ENCODE measurements at regions not wholly inside any gene's neighbourhood (a gene's known extent, or its start where the extent isn't known, plus 50 kb on each side); places are given as distances from the start of the nearest gene placed in this dataset.
A peak's percentile ranks its signal among the peaks of the same experiment; 100 is the strongest.

DNA sequence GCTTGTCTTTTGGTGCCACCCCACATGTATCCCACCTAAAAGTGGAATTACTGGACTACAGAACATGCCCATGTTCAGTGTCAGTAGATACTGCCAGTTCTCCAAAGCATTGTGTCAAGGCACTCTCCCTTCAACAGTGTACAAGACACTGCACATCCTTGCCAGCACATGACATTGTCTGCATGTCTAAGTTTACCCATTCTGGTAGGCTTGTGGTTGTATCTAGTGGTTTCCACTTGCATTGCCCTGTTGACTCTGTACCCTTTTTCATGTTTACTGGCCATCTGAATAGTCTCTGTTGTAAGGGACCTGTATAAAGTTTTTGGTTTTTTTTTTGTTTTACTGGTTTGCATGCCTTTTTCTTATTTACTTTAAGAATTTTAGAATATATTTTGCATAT, 222.4 kb upstream of the CNR1 start:
- Histone ChIP-seq H3K27me3 (no peaks in the 10 kb centered on the region), H3K4me3 (no peak overlapping the region), H3K9me3 (no peaks in the 10 kb centered on the region), H3K27ac (no peak overlapping the region), H3K36me3 (no peaks in the 10 kb centered on the region), H3K4me1 (no peaks in the 10 kb centered on the region)
- intact Hi-C loops (cut with DNase I): no loop called here
- no peak for DNase-seq
- TF ChIP-seq, protein P1, sequence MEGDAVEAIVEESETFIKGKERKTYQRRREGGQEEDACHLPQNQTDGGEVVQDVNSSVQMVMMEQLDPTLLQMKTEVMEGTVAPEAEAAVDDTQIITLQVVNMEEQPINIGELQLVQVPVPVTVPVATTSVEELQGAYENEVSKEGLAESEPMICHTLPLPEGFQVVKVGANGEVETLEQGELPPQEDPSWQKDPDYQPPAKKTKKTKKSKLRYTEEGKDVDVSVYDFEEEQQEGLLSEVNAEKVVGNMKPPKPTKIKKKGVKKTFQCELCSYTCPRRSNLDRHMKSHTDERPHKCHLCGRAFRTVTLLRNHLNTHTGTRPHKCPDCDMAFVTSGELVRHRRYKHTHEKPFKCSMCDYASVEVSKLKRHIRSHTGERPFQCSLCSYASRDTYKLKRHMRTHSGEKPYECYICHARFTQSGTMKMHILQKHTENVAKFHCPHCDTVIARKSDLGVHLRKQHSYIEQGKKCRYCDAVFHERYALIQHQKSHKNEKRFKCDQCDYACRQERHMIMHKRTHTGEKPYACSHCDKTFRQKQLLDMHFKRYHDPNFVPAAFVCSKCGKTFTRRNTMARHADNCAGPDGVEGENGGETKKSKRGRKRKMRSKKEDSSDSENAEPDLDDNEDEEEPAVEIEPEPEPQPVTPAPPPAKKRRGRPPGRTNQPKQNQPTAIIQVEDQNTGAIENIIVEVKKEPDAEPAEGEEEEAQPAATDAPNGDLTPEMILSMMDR (IDR thresholded peaks at IDR 0.05): no peak
- no peak for TF ChIP-seq POLR2A (IDR thresholded peaks at IDR 0.05)
- no peak for TF ChIP-seq EP300 (IDR thresholded peaks at IDR 0.05)
- TF ChIP-seq POLR2AphosphoS5 (IDR thresholded peaks at IDR 0.05): no peak

DNA sequence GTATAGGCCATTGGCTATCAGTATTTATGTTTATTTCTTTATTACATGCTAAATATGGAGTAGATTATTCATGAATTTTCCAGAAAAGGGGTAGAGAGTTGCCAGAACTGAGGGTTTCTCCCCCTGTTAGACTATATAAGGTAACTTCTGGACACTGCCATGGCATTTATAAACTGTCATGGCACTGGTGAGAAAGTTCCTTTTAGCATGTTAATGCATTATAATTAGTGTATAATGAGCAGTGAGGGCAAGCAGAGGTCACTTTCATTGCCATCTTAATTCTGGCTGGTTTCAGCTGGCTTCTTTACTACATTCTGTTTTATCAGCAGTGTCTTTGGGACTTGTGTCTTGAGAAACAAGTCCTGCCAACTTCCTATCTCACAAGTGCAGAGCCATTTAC, 220.0 kb upstream of the CNR1 start:
- H3K27me3 ChIP-seq: no peaks in the 10 kb centered on the region
- no peak overlapping the region for H3K4me3 ChIP-seq
- H3K9me3 ChIP-seq: no peaks in the 10 kb centered on the region
- no peak for DNase-seq
- no peak overlapping the region for H3K27ac ChIP-seq
- TF ChIP-seq POLR2AphosphoS5 (IDR thresholded peaks at IDR 0.05) (no peak), POLR2A (IDR thresholded peaks at IDR 0.05) (no peak), EP300 (IDR thresholded peaks at IDR 0.05) (no peak)
- TF ChIP-seq, protein P1 (IDR thresholded peaks at IDR 0.05): no peak
- no peaks in the 10 kb centered on the region for H3K36me3 ChIP-seq
- intact Hi-C loops (cut with DNase I): no loop called here
- peaks cover 0 to 1% (median under 1%) of the 10 kb centered on the region in 4 donors for H3K4me1 ChIP-seq

DNA sequence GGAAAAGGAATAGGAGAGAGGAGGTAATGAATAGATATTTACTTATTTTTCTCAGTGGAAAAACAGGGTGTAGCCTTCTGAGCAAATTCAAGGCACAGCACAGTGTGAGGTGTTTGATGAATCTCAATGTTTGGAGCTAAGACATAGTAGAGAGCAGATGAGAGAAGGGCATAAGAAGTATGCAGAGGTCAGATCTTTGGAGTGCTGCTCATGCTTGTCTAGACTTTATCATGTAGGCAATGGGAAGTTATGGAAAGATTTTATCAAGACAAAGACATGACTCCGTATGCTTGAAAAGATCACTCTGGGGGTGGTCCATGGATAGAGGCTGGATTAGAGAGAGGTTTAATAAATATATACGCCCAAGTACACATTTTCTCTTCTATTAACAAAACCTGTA, 217.0 kb upstream of the CNR1 start:
- no peak overlapping the region for H3K4me3 ChIP-seq
- no peak for DNase-seq
- 85 to 86% methylated on average over 2 of the region's 2 CpGs for WGBS, 2 donors
- no peaks in the 10 kb centered on the region for H3K9me3 ChIP-seq
- intact Hi-C loops (cut with DNase I): no loop called here
- H3K27ac ChIP-seq: no peak overlapping the region
- H3K27me3 ChIP-seq: no peaks in the 10 kb centered on the region
- H3K36me3 ChIP-seq: no peaks in the 10 kb centered on the region
- H3K4me1 ChIP-seq: peaks cover 0 to 17% (median 11%) of the 10 kb centered on the region in 4 donors
- no peak for TF ChIP-seq POLR2A (IDR thresholded peaks at IDR 0.05)
- no peak for TF ChIP-seq EP300 (IDR thresholded peaks at IDR 0.05)
- TF ChIP-seq POLR2AphosphoS5 (IDR thresholded peaks at IDR 0.05): no peak
- TF ChIP-seq, protein P1 (IDR thresholded peaks at IDR 0.05): no peak

DNA sequence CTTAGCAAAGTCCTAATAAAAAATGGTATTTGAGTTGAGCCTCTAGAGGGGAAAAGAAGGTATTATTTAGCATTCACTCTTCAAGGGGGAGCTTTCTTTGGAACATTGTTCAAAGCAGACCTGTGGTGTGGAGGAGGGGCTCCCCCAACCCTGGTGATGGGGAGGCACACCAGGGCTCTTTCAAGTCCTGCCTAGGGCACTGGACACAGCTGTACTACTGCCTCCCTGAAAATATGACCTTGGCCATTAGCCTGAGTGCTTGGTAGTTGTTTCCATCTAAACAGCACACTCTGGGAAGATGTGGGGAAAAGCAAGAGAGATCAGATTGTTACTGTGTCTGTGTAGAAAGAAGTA, 215.1 kb upstream of the CNR1 start:
- H3K9me3 ChIP-seq: no peaks in the 10 kb centered on the region
- DNase-seq: no peak
- H3K27ac ChIP-seq: no peak overlapping the region
- H3K4me3 ChIP-seq: no peak overlapping the region
- H3K36me3 ChIP-seq: no peaks in the 10 kb centered on the region
- intact Hi-C loops (cut with DNase I): no loop called here
- H3K27me3 ChIP-seq: no peaks in the 10 kb centered on the region
- H3K4me1 ChIP-seq: peaks cover 0 to 31% (median 20%) of the 10 kb centered on the region in 4 donors
- no peak for TF ChIP-seq POLR2AphosphoS5 (IDR thresholded peaks at IDR 0.05)
- TF ChIP-seq, protein P1 (IDR thresholded peaks at IDR 0.05): no peak
- TF ChIP-seq EP300 (IDR thresholded peaks at IDR 0.05): no peak
- TF ChIP-seq POLR2A (IDR thresholded peaks at IDR 0.05): no peak

DNA sequence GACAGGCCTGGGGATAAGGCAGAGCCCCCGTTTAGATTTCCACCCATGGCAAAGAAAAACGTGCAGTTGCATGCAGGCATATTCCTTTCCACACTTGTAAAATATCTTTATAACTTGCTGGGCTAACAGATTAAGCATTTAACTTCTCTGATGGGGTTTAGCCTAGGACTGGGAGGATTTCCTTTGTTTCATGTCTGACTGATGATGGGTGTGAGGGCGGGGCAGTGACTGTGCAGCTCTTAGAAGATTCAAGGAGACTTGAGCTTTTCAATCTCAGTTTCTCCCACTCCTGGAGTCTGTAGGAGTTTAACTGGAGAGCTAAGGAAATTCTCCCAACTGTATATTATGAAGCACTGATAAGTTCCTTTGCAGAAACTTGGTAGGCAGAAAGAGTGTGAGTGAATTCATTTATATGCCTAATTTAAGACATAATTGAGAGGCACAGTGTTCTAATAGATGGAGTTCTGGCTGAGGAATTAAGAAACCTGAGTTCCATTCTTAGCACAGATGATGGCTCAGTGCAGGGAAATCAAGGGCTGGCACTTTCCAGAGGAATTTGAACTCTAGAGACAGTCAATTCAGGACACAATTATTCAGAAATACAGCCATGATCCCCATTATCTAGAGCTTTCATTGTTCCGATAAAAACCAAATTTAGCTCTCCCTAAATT, 214.6 kb upstream of the CNR1 start:
- Histone ChIP-seq H3K27me3 (no peaks in the 10 kb centered on the region), H3K4me1 (peaks cover 0 to 33% (median 21%) of the 10 kb centered on the region in 4 donors), H3K4me3 (no peak overlapping the region), H3K9me3 (no peaks in the 10 kb centered on the region), H3K36me3 (no peaks in the 10 kb centered on the region), H3K27ac (peak overlapping the region in 1 of 4 donors; percentile 10)
- intact Hi-C loops (cut with DNase I): no loop called here
- 52 to 70% methylated on average over 4 of the region's 4 CpGs for WGBS, 2 donors
- no peak for DNase-seq
- TF ChIP-seq EP300 (IDR thresholded peaks at IDR 0.05): no peak
- no peak for TF ChIP-seq POLR2AphosphoS5 (IDR thresholded peaks at IDR 0.05)
- TF ChIP-seq POLR2A (IDR thresholded peaks at IDR 0.05): no peak
- TF ChIP-seq, protein P1 (IDR thresholded peaks at IDR 0.05): no peak
